ENCODE measurements at regions not wholly inside any gene's neighbourhood (a gene's known extent, or its start where the extent isn't known, plus 50 kb on each side); places are given as distances from the start of the nearest gene placed in this dataset.
"Not testable (repeated sequence)": the region's sequence is repeated elsewhere in the genome, so short reads cannot be mapped to it uniquely, and the experiment has no call there.

DNA sequence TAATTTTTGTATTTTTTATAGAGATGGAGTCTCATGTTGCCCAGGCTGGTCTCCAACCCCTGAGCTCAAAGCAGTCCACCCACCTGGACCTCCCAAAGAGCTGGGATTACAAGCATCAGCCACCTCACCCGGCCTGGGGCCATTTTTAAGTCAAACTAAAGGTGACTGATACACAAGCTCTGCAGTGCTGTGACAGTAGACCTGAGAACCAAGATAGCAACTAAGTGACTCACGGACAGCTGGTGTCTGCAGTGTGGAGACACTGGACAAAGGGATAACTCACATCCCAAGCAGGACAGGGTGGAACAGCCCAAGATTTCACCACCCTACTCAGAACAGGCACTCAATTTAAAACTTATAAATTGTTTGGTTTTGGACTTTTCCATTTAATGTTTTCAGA lies 402.5 kb downstream of the CD83 start:
- no peaks in the 10 kb centered on the region for H3K4me1 ChIP-seq
- H3K4me3 ChIP-seq: no peak overlapping the region
- H3K27me3 ChIP-seq: no peaks in the 10 kb centered on the region
- 93 to 100% (median 96%) methylated on average over 2 of the region's 2 CpGs for WGBS, 5 donors
- TF ChIP-seq POLR2AphosphoS5 (IDR thresholded peaks at IDR 0.05): no peak
- TF ChIP-seq EP300 (IDR thresholded peaks at IDR 0.05): no peak
- TF ChIP-seq, protein P1, sequence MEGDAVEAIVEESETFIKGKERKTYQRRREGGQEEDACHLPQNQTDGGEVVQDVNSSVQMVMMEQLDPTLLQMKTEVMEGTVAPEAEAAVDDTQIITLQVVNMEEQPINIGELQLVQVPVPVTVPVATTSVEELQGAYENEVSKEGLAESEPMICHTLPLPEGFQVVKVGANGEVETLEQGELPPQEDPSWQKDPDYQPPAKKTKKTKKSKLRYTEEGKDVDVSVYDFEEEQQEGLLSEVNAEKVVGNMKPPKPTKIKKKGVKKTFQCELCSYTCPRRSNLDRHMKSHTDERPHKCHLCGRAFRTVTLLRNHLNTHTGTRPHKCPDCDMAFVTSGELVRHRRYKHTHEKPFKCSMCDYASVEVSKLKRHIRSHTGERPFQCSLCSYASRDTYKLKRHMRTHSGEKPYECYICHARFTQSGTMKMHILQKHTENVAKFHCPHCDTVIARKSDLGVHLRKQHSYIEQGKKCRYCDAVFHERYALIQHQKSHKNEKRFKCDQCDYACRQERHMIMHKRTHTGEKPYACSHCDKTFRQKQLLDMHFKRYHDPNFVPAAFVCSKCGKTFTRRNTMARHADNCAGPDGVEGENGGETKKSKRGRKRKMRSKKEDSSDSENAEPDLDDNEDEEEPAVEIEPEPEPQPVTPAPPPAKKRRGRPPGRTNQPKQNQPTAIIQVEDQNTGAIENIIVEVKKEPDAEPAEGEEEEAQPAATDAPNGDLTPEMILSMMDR (IDR thresholded peaks at IDR 0.05): no peak
- no peak for TF ChIP-seq POLR2A (IDR thresholded peaks at IDR 0.05)
- H3K9me3 ChIP-seq: no peaks in the 10 kb centered on the region
- DNase-seq: no peak
- intact Hi-C loops (cut with DNase I; ENCODE audit: low total_unique reads): no loop called here
- H3K27ac ChIP-seq: no peak overlapping the region
- no peaks in the 10 kb centered on the region for H3K36me3 ChIP-seq

DNA sequence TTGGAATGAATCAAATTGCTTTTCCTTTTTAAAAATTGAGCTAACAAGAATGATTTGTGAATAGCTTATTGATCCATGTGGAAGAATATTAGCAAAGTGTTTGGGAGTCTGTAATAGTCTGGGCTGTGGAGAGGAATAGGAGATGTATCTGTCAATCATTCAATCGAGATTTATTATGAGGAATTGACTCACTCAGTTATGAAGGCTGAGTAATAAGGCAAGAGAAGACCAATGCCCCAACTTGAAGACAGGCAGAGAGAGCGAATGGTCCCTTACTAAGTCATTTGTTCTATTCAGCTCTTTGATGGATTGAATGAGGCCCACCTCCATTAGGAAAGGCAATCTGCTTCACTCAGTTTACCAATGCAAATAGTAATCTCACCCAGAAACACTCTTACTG lies 403.0 kb downstream of the CD83 start:
- no peaks in the 10 kb centered on the region for H3K27me3 ChIP-seq
- no peaks in the 10 kb centered on the region for H3K9me3 ChIP-seq
- no peak overlapping the region for H3K4me3 ChIP-seq
- intact Hi-C loops (cut with DNase I; ENCODE audit: low total_unique reads): no loop called here
- WGBS, 5 donors: 76 to 95% (median 91%) methylated on average over 2 of the region's 2 CpGs
- TF ChIP-seq EP300 (IDR thresholded peaks at IDR 0.05) (no peak), POLR2A (IDR thresholded peaks at IDR 0.05) (no peak), POLR2AphosphoS5 (IDR thresholded peaks at IDR 0.05) (no peak)
- TF ChIP-seq, protein P1 (IDR thresholded peaks at IDR 0.05): no peak
- no peak overlapping the region for H3K27ac ChIP-seq
- no peaks in the 10 kb centered on the region for H3K36me3 ChIP-seq
- no peaks in the 10 kb centered on the region for H3K4me1 ChIP-seq
- no peak for DNase-seq

DNA sequence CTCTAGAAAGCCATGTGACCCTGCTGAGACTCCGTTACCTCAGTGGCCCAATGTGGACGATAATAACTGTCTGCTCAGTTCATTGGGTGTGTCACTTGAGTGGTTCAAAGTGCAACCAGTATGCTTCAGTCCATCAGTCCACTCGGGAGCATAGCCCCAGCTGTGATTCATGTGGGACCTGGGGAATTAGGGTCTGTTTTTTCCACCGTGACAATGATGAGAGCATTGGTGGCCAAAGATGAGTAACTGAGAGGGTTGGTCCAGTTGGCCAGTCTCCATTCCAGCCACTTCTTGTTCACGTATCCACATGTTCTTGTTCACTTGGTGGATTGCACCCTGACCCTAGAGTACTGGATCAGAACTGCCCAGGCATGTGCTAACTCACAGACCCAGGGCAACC lies 403.6 kb downstream of the CD83 start:
- intact Hi-C loops (cut with DNase I; ENCODE audit: low total_unique reads): no loop called here
- Histone ChIP-seq H3K27ac (no peak overlapping the region), H3K4me1 (no peaks in the 10 kb centered on the region), H3K4me3 (no peak overlapping the region), H3K36me3 (no peaks in the 10 kb centered on the region), H3K9me3 (no peaks in the 10 kb centered on the region), H3K27me3 (no peaks in the 10 kb centered on the region)
- no peak for TF ChIP-seq POLR2A (IDR thresholded peaks at IDR 0.05)
- TF ChIP-seq, protein P1 (IDR thresholded peaks at IDR 0.05): no peak
- no peak for TF ChIP-seq EP300 (IDR thresholded peaks at IDR 0.05)
- no peak for TF ChIP-seq POLR2AphosphoS5 (IDR thresholded peaks at IDR 0.05)
- 78 to 98% (median 94%) methylated on average over 5 of the region's 5 CpGs for whole genome bisulfite sequencing, 5 donors
- no peak for DNase-seq

DNA sequence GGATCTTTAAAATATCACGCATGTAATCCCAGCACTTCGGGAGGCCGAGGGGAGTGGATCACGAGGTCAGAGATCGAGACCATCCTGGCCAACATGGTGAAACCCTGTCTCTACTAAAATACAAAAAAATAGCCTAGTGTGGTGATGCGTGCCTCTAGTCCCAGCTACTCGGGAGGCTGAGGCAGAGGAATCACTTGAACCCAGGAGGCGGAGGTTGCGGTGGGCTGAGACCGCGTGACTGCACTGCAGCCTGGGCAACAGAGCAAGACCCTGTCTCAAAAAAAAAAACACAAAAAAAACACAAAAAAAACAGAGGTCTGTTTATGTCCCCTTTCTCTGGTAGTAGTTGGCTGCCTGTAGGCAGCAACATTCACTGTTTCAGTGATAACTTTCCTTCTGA lies 404.3 kb downstream of the CD83 start:
- H3K9me3 ChIP-seq; H3K4me3 ChIP-seq; intact Hi-C loops (cut with DNase I; ENCODE audit: low total_unique reads); H3K36me3 ChIP-seq; H3K27ac ChIP-seq; H3K27me3 ChIP-seq; DNase-seq; H3K4me1 ChIP-seq: not testable (repeated sequence)
- WGBS, 5 donors: 96 to 99% (median 98%) methylated on average over 11 of the region's 11 CpGs

DNA sequence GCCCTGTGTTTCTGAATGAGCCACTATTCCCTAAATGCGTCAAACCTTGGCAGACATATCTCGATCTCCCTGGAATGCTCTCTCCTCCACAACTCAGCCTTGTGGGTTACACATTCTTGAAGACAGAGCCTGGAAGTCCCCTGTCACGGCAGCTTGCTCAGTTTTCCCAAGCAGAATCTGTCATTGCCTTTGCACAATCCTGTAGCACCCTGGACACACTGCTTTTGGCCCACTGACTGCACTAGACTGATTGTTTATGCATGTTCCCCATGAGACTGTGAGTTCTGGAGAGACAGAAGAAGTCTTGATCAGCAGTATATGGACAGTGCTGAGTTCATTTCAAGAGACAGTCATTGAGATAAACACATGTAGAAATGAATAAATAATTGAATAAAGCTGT lies 406.7 kb downstream of the CD83 start:
- TF ChIP-seq POLR2AphosphoS5 (IDR thresholded peaks at IDR 0.05) (peak in 2 of 3 donors; percentile 21 to 50), EP300 (IDR thresholded peaks at IDR 0.05) (no peak)
- TF ChIP-seq, protein P1 (IDR thresholded peaks at IDR 0.05): no peak
- Histone ChIP-seq H3K9me3 (peaks cover 0 to 14% (median 5%) of the 10 kb centered on the region in 4 donors), H3K36me3 (no peaks in the 10 kb centered on the region), H3K4me3 (no peak overlapping the region), H3K27me3 (no peaks in the 10 kb centered on the region), H3K4me1 (no peaks in the 10 kb centered on the region), H3K27ac (no peak overlapping the region)
- WGBS, 5 donors: 38 to 85% (median 75%) methylated on average over 3 of the region's 3 CpGs
- peak in 1 of 2 donors; percentile 47 for DNase-seq
- intact Hi-C loops (cut with DNase I; ENCODE audit: low total_unique reads): no loop called here
